NT2/D1 (cell line): ENCODE measurements at regions not wholly inside any gene's neighbourhood (a gene's known extent, or its start where the extent isn't known, plus 50 kb on each side); places are given as distances from the start of the nearest gene placed in this dataset.

ENCODE experiments used
- DNase-seq: peaks from one replicate; pipeline ENCODE4 v3.0.0-alpha.2; 2011; ENCODE audit warnings: low read depth, low spot score
- H3K27me3 ChIP-seq: 2 replicates; pipeline ENCODE4 v1.6.0; 2011; ENCODE audit warnings: mild to moderate bottlenecking; ENCODE audit not compliant: insufficient read length, insufficient read depth
- H3K36me3 ChIP-seq: 2 replicates; pipeline ENCODE4 v1.6.1; 2011; ENCODE audit warnings: mild to moderate bottlenecking, low read length, mixed read lengths; ENCODE audit not compliant: insufficient read depth, insufficient read length
- H3K4me1 ChIP-seq: 2 replicates; pipeline ENCODE4 v1.5.1; 2011; ENCODE audit not compliant: insufficient read depth, insufficient read length
- H3K4me3 ChIP-seq: 2 replicates; pipeline ENCODE4 v1.5.1; 2011; ENCODE audit warnings: low read depth; ENCODE audit not compliant: insufficient read length
- H3K9ac ChIP-seq: 2 replicates; pipeline ENCODE4 v1.6.0; 2011; ENCODE audit warnings: low read depth; ENCODE audit not compliant: insufficient read length
- H3K9me3 ChIP-seq: 2 replicates; pipeline ENCODE4 v1.5.1; 2011; ENCODE audit warnings: mild to moderate bottlenecking, low read length; ENCODE audit not compliant: insufficient read depth
- SUZ12 ChIP-seq: IDR thresholded peaks from 2 replicates; pipeline ENCODE4 v1.6.1; 2011; ENCODE audit not compliant: insufficient read length, insufficient read depth; ENCODE audit errors: extremely low read depth
- YY1 ChIP-seq: IDR thresholded peaks from 2 replicates; pipeline ENCODE4 v1.6.1; 2011; ENCODE audit not compliant: insufficient read length, insufficient read depth
- ZNF274 ChIP-seq: IDR thresholded peaks from 2 replicates; pipeline ENCODE4 v1.6.1; 2011; ENCODE audit warnings: mild to moderate bottlenecking, low read depth, low read length

DNA sequence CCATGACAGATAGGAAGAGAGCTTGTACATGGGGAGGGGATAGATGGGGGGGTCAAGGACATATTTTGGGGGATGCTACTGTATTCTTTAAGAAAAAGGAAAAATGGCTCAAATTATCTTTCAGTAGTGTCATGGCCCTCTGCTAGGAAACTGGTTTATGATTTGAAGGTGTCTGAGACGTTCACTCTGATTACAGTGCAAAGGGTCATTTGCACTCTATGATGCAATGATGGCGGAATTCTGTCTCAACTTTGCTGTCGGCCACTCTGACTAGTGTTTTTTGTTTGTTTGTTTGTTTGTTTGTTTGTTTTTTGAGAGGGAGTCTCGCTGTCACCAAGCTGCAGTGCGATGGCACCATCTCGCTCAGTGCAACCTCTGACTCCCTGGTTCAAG is 180.0 kb downstream of the SOX4 start:
- no peak overlapping the region for H3K4me3 ChIP-seq
- H3K27me3 ChIP-seq = no peaks in the 10 kb centered on the region
- no peaks in the 10 kb centered on the region for H3K4me1 ChIP-seq
- no peaks in the 10 kb centered on the region for H3K36me3 ChIP-seq
- DNase-seq = no peak
- no peak overlapping the region for H3K9ac ChIP-seq
- no peaks in the 10 kb centered on the region for H3K9me3 ChIP-seq
- no peak for TF ChIP-seq SUZ12
- no peak for TF ChIP-seq ZNF274
- TF ChIP-seq YY1 = no peak

DNA sequence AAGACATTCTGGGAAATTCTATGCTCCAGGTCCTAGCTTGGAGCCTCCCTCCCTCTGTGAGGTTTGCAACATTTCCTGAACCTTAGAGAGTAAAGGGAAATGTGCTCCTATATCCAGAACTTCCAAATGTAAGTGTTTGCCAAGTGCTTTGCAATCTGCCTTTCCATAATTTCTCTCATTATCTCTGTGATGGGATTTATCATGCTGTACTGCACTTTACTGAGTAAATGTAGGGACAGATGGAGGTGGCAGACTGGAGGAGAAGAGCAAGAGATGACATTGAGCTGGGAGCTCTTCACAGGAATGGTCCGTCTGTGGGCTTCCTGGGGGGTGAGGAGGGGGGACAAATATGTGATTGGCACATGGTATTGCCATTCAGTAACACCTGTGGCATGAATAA is 184.3 kb downstream of the SOX4 start:
- H3K9me3 ChIP-seq = no peaks in the 10 kb centered on the region
- no peaks in the 10 kb centered on the region for H3K36me3 ChIP-seq
- H3K27me3 ChIP-seq = no peaks in the 10 kb centered on the region
- no peak overlapping the region for H3K9ac ChIP-seq
- DNase-seq = no peak
- TF ChIP-seq ZNF274 (no peak), YY1 (no peak), SUZ12 (no peak)
- no peak overlapping the region for H3K4me3 ChIP-seq
- no peaks in the 10 kb centered on the region for H3K4me1 ChIP-seq

DNA sequence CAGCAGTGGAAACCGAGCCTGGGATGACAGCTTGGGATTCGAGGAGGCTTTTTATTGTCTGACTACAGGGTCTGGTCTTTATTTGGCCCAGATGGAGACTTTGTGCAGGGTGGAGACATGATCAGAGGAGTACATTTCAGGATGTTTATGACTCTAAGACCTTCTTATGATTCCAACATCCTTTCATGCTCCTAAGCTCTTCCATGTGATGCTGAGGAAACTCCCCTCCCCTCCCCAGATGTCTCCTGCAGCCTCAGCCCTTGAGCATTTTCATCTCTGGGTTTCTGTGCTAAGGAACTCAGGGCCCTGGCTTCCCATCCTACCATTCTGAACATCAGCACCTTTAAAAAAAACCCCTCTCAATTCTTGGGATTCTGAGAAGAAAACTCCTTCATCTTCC is 186.6 kb downstream of the SOX4 start:
- H3K27me3 ChIP-seq = no peaks in the 10 kb centered on the region
- TF ChIP-seq YY1 (no peak), ZNF274 (no peak)
- no peaks in the 10 kb centered on the region for H3K9me3 ChIP-seq
- no peaks in the 10 kb centered on the region for H3K36me3 ChIP-seq
- H3K4me3 ChIP-seq = no peak overlapping the region
- no peak for DNase-seq
- no peak overlapping the region for H3K9ac ChIP-seq
- H3K4me1 ChIP-seq = peaks cover under 1% of the 10 kb centered on the region

DNA sequence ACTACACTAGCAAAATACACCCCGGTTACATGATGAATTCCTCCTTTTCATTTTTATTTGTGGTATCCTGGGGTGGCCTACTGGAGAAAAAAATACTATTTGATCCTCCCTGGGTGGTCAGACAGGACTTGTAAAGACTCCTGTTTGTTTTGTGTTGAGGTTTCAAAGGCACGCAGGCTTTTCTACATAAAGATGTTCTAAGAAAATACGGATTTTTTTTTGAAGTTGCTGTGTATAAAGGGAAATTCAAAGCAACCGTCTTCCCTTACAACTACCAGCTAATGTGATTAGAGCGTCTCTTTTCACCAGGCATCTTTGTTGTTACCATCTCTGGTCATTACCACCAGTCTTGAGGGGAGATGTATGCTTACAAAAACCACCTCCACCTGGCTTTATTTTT is 187.1 kb downstream of the SOX4 start:
- TF ChIP-seq YY1 (no peak), SUZ12 (no peak), ZNF274 (no peak)
- Histone ChIP-seq H3K9me3 (no peaks in the 10 kb centered on the region), H3K36me3 (no peaks in the 10 kb centered on the region), H3K4me1 (peaks cover 2% of the 10 kb centered on the region), H3K9ac (no peak overlapping the region), H3K27me3 (no peaks in the 10 kb centered on the region), H3K4me3 (no peak overlapping the region)
- DNase-seq = no peak

DNA sequence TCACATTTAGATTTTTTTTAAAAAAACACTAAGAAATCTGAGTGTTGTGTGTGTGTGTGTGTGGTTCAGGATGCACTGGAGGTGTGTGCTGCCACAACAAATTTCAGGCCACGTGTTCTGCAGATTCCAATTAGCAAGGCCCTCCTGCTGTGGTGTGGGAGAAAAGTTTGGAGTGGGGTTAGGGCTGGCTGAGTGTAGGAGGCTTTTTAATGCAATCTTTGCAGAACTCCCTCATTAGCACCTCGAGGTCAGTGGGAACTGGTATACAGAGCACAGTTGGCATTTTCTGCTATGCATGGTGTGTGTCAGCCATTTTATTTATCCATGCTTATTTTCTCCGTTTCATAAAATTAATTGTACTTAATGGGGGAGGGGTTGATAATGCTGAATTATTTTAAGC is 187.6 kb downstream of the SOX4 start:
- TF ChIP-seq ZNF274 (no peak), YY1 (no peak), SUZ12 (no peak)
- Histone ChIP-seq H3K9ac (no peak overlapping the region), H3K9me3 (no peaks in the 10 kb centered on the region), H3K4me1 (peaks cover 2% of the 10 kb centered on the region), H3K27me3 (no peaks in the 10 kb centered on the region), H3K36me3 (no peaks in the 10 kb centered on the region), H3K4me3 (no peak overlapping the region)
- DNase-seq = no peak

DNA sequence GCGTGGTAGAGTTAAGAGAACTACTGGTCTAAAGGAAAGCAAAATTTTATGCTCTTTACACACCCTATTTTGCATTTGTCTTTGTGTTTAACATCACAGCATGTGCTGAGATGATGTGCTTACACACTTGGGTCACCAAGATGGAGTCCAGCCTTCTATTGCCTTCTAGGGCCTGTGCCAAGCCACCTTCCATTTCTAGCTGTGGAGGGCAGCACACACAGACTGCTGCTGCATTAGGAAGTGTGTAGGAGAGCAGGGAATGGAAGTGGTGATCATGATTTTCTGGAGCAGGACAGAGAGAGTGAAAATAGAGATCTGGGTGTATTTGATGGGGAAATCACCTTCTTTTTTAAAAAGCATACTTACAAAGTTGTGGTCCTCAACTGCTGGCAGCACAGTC is 191.6 kb downstream of the SOX4 start:
- no peak for DNase-seq
- Histone ChIP-seq H3K27me3 (no peaks in the 10 kb centered on the region), H3K4me1 (peaks cover 2% of the 10 kb centered on the region), H3K9ac (no peak overlapping the region), H3K36me3 (no peaks in the 10 kb centered on the region), H3K9me3 (no peaks in the 10 kb centered on the region), H3K4me3 (no peak overlapping the region)
- TF ChIP-seq YY1 (no peak), SUZ12 (no peak), ZNF274 (no peak)

DNA sequence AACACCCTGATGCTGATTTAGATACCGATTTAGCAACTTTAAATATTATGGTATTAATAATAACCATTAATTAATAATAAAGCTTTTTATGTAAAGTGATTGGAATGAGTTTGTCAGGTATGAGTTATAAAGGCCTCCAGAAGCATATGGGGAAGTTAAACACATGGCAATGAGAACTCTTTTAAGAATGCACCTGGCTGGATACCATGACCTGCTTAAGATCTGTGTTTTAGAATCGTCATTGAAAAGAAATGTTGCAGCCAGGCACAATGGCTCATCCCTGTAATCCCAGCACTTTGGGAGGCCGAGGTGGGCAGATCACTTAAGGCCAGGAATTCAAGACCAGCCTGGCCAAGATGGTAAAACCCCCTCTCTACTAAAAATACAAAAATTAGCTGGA is 197.5 kb downstream of the SOX4 start:
- TF ChIP-seq SUZ12 = no peak
- TF ChIP-seq ZNF274 = no peak
- no peak for TF ChIP-seq YY1
- Histone ChIP-seq H3K9me3 (no peaks in the 10 kb centered on the region), H3K27me3 (no peaks in the 10 kb centered on the region), H3K4me3 (no peak overlapping the region), H3K4me1 (no peaks in the 10 kb centered on the region), H3K9ac (no peak overlapping the region), H3K36me3 (no peaks in the 10 kb centered on the region)
- no peak for DNase-seq

DNA sequence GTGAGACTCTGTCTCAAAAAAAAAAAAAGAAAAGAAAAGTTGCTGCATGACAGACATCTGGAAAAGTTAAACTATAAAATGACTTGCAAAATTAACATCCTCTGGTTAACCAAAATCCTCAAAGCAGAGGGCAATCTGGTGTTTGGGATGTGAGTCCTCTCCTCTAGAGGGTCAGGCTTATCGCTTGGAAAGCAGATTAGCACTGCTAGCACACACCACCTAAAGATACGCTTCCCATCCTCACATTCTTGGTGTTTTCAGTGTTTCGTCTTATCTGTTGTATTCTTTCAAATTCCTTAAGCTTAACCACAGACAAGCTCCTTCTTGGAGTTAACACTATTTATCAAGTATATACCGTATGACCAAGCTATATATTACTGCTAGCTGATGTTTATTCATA is 198.0 kb downstream of the SOX4 start:
- TF ChIP-seq YY1 (no peak), ZNF274 (no peak), SUZ12 (no peak)
- H3K9me3 ChIP-seq = no peaks in the 10 kb centered on the region

More for the DNA sequence above, 198.0 kb downstream of the SOX4 start:
- no peaks in the 10 kb centered on the region for H3K36me3 ChIP-seq
- H3K4me1 ChIP-seq = no peaks in the 10 kb centered on the region
- H3K9ac ChIP-seq = no peak overlapping the region
- H3K4me3 ChIP-seq = no peak overlapping the region
- DNase-seq = no peak
- H3K27me3 ChIP-seq = no peaks in the 10 kb centered on the region
